RPMI7951 (cell line): ENCODE measurements at regions not wholly inside any gene's neighbourhood (a gene's known extent, or its start where the extent isn't known, plus 50 kb on each side); places are given as distances from the start of the nearest gene placed in this dataset.
A peak's percentile ranks its signal among the peaks of the same experiment; 100 is the strongest.
"Not testable (repeated sequence)": the region's sequence is repeated elsewhere in the genome, so short reads cannot be mapped to it uniquely, and the experiment has no call there.

Experiments
- DNase-seq: peaks from one replicate; pipeline ENCODE4 v3.0.0-alpha.2; 2012; ENCODE audit warnings: low read depth

DNA sequence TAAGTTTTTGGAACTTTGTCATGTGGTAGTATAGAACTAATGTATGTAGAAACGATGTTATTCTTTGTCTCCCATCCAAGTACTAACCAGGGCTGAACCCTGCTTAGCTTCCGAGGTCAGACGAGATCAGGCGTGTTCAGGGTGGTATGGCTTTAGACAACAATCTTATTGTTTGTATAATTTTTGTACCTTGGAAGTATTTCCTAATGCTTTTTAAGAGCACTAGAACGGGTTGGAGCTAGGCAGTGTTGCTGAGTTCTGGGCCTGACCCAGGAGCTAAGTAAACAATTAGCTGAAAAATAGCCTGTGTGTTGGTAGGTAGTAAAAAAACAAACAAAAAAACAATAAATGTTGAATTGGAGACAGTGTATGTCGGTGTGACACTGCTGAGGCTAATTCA is 244.3 kb downstream of the EMP1 start:
- DNase-seq: no peak

DNA sequence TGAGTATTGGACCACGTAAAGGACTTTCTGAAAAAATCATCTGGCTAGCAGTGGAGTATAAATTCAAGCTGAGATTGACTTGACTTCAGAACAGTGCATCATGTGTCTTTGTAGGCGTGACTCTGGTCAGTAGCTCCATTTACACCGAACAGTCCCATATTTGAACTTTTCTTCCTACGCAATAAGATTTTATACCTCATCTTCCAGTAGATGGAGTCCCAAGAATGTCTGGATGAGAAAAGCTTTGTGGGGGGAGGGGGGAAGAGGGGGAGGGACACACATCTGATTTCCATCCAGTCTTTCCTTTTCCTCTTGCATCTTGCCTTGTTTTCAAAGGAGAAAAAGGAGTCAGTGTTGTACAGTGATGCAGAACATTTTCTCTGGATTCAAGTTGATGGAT is 241.0 kb downstream of the EMP1 start:
- DNase-seq: no peak

DNA sequence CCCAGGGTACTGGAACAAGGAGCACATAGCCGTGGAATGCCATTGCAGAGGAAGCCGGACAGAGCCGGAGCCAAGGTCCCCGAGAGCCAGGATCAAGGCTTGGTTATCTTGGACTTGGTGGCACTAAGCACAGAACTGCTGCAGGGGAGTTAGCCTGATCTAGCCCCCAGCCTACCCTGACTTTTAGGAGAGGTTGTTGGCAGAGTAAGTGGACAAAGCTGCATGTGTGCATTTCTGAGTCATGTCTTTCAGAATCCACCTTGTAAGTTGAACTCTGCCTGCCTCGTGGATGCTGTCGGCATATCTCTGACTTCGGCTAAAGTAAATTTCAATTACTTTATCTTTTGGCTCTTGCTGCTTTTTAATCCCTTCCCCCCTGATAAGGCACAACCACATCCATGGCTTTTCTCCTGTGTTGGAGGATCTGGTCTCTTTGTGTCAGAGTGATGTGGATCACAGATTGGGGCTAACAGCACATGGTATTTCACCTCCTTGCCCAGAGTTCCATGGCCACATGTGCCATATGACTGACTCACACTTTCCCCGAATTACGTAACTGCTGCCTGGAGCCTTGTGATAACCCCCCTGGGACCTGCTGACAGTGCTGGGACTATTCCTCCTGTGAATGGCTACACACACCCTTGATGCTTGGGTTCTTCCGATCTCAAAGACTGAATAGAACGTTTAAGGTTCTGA is 240.3 kb downstream of the EMP1 start:
- DNase-seq: peak; percentile 71

DNA sequence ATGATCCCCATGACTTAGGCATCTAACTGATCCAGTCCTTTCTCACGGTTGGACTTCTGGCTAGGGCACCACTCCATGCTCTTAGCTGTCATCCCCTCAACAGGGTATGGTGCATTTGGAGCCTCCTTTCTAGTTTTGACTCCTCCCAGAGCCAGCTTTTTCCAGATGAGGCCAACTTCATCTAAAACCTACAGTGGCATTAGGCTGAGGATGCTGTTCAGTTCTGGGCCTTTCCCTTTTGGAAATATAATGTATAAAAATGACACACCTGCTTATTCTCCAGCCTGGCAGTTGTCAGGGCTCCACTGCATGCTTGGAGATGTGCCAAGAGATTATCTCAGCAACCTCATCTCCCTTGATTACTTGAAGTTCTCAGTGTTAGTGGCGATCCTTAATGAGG is 239.7 kb downstream of the EMP1 start:
- DNase-seq: no peak

DNA sequence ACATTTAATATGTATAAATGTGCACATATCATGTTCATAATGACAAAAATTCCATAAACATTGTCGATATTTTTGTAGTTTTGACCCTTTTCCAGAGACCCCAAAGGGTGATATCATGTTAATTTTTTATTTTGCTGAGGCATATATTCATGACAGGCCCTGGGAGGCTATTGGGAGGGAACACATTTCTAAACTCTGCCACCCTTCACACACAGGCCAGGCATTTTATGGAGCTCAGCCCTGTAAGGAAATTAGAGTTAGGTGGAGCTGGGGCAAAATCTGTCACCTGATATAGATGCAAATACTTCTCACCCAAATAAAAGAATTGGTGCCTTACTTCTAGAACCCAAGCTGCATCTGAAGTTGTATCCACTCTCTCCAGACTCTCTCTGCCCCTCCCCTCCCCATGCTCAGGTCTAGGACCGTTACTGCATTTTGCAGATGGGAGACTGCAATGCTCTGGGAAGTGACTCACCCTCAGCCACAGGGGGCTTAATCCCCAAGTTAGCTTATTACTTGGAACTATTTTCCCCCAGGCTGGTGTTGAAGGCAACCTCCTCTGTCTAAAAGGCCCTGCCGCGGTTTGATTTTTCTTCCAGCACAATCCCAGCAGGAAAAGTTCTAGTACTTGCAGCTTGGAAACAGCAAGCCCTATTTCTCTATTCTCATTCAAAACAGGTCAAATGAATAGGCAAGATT is 238.9 kb downstream of the EMP1 start:
- DNase-seq: peak; percentile 41

DNA sequence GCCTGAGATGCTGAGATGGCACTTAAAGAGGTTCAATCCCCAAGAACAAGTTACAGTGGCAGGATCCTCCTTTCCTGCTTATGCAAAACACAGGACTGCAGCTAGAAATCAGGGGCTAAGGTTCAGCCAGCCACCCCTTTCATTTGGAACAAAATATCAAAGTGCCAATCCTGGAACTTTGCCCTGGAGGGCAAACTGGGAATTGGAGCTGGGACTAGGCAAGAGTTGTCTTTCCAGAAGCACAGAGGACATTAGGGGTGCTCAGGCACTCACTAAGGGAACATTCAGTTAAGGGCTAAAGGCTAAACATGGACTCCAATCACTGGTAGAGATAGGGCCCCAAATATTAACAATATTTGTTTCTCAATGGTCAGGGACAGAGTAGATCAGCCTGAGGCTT is 237.2 kb downstream of the EMP1 start:
- DNase-seq: no peak

DNA sequence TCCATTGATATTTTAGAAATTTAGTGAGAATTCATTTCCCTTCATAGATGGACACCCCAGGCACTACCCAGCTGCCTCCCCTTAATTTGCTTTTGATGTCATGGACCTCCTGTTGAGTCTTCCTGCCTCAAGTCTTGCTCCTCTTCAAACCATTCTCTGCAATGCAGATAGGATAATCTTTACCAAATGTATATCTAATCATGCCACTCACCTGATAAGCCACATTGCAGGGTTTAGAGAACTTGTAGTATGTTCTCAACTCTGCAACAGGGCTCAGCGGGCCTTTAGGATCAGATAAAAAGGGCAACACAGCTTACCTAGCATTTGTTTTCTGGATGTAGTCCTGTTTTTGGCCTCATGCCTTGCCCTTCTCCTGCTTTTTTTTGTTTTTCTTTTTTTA is 234.5 kb downstream of the EMP1 start:
- no peak for DNase-seq

DNA sequence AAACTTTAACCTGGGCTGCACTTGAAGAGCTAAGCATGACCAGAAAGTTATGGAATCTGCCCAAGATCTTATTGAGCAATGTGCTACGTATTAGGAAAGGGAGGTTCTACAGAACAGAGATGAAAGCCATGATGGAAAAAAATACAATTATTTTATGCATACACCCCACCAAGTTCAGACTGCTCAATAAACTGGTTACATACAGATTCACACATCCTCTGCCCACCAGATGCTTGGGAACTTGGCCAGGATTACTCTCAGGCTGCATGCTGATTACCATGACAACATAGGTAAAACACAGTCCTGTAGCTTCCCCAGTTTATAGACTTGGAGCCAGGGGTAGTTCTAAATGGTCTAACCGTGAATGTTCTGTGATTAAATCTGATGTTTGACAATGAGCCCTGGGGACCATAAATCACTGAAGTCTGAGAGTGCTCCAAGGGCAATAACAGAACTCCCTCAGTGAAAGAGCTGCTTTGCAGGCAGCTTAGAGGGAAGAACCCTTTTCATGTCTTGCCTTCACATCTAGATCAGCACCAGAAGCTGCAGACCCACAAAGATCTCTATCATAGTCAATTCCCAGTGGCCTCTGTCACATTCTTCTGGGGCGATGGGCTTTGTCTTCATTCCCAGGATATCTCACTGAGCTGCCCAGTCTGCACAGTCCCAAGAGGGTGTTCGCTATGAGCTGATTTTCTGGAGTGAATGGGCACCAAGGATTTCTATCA is 232.2 kb downstream of the EMP1 start:
- DNase-seq: peak; percentile 38

DNA sequence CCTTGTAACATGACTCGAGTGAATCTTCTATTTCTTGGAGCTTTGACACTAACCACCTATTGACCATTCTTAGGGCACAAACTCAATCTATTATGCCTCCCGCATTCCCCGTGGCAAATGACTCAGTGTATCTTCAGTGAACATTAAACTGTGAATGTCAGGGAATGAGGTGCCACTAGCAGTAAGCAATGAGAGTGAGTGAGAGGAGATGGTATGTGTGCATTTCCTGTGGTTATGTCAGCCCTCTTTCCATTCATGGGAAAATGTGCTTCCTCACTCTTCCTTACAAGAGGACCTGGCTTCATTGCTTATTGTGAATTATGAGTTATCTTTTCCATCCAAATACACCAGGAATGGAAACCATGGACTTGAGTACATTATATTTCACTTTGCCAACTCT is 229.2 kb downstream of the EMP1 start:
- peak; percentile 63 for DNase-seq

DNA sequence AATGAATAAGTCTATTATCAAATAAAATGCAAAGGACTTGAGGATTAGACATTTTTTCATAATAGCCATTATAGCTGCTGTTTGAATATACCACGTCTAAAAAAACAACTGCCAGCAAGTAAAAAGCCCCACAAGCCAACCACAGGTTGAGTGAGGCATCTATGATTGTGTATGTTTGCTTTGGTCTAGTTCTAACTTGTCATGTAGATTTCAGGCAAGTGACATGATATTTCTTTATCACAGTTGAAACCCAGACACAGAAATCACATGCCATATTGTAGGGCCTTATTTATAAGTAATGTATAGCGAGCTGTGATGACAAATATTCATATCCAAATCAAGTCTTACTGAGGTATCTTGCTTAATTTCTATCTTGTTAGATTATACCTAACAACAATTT is 225.8 kb downstream of the EMP1 start:
- no peak for DNase-seq

DNA sequence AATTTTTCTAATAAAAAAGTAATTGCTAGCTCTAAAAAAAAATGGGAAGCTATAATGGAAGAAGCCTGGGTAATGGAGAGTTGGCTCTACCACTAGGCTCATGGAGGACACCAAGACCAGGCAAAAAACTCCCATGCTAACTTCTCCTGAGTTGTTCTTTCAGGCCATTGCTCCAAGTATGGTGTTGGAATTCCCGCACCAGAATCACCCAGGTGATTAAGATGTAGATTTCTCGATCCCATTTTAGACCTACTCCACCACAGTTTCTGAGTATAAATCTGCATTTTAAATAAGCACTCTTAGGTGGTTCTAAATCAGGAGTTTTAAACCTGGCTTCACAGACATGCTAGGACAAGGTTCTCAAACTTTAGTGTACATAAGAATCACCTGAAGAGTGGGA is 221.0 kb downstream of the EMP1 start:
- no peak for DNase-seq

DNA sequence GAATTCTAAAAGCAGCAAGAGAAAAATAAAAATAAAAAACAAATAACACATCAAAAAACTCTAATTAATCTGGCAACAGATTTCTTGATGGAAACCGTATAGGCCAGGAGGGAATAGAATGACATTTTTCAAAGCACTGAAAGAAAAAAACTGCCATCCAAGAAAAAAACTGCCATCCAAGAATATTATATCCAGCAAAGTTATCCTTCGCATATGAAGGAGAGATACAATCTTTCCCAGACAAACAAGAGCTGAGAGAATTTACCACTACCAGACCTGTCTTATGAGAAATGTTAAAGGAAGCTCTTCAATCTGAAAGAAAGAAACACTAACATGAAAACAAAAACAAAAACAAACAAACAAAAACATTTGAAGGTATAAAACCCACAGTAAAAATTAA is 214.8 kb downstream of the EMP1 start:
- no peak for DNase-seq

DNA sequence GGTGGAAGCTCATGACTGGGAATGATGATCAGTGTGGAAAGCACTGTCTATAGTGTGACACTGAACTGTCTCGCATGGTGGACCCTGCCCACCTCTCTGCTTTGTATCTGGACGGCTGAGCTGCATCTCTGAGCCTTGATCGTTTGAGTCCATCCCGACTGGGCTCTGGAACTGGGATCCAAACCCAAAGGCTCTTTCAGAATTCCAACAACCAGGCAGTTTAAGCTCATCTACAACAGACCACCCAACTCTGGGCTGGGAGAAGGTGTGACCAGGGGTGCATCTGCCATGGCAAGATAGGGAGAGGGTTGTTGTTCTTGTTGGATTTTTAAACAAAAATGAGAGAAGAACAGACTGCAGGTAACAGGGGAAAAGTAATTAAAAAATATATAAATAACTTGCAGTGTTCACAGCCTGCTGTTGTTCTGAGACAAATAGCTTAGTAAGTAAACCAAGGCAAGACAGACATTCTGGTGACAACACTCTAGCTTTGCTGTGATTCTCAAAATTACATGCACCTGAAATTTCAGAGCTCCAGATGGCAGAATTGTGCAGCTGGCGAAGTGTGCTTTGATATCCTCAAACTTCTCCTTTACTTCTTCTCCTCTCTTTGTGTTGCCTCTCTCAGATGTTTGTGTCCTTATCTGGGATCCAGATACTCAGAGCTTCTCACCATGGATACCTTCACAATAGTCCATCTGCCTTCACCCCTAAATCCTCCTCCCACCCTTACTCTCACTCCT is 209.6 kb downstream of the EMP1 start:
- no peak for DNase-seq

DNA sequence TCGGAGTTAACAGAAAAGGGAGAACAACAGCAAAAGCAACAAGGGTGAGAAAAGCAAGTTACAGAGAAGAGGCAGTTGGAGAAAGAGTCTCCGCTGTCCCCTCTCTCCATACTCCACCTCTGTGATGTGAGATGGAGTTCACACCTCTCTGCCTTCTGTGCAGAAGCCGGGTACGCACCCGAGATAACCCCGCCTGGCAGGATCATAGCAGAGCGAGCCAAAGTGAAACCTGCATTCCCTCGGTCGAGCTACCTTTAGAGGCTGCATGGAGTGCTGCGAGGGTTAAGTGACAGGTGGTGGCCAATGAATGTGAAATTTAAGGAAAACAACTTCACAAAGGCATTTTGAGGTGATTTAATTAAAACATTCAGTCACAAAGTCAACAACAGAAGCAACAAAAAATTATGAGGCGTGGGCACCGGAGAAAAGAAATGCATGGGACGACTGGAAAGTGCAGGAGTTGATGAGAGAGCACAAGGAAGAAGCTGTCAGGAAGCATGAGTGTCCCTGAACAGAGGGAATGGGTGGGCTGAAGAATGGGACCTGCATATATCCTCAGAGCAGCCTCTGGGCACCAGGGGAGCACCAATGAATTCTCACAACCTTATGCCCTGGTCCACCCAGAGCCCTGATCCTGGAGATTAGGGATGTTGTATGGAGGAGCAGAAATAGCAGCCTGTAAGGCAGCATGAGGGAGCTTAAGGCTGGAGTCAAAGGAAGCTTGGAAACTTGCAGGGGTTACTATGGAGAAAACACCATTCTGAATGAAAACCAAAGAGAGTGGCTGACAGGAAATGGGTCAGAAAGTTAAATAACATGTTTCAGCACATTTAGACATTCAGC is 208.3 kb downstream of the EMP1 start:
- DNase-seq: no peak

DNA sequence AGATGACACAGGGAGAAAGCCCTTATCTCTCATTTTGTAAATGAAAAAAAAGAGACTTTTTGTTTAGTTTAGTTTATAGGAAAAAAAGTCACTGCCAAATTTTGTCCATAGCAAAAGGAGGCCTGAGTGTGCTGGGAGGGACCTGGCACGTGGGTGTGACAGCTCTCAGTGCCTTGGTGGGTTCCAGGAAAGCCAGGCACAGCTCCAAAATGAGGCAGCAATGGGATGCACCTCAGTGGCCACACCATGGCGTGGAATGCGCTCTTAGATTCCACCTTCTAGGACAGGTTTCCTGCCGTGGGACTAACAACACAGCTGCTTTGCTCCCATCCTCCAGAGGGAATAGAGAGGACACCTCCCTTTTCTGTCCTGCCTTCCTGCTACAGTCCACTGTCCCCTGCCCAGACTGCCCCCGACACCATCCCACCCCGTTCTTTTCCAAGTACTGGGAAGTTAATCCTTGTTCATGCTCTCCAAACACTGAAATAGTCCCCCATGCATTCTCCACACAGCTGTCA is 207.6 kb downstream of the EMP1 start:
- DNase-seq: no peak

DNA sequence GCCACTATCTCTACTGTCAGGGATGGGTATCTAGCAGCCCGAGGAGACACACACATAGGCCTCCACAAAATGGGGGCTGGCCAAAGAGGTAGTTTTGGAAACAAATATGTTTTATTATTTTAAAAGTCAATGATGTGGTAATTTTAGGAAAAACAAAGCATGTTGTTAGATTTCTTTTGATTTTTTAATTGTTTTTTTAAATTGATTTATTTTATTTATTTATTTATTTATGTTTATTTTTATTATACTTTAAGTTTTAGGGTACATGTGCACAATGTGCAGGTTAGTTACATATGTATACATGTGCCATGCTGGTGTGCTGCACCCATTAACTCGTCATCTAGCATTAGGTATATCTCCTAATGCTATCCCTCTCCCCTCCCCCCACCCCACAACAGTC is 194.8 kb downstream of the EMP1 start:
- not testable (repeated sequence) for DNase-seq

DNA sequence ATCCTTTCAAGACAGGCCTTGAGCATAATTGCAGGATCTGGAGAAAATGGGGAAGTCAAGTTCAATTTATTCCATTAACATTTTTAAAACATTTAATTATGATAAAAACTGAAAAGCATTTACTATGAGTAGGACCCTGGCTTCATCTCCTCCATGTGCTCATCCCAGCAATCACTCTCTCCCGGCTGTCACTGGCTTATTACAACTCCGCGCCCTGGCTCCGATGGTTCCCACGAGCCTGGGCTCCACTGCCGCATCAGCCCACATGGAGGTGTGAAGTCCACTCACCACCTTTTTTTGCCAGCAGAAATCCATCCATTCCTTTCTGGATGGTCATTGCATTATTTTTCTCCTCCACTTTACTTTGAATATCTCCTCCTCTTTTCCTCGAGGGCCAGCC is 194.4 kb downstream of the EMP1 start:
- DNase-seq: no peak

DNA sequence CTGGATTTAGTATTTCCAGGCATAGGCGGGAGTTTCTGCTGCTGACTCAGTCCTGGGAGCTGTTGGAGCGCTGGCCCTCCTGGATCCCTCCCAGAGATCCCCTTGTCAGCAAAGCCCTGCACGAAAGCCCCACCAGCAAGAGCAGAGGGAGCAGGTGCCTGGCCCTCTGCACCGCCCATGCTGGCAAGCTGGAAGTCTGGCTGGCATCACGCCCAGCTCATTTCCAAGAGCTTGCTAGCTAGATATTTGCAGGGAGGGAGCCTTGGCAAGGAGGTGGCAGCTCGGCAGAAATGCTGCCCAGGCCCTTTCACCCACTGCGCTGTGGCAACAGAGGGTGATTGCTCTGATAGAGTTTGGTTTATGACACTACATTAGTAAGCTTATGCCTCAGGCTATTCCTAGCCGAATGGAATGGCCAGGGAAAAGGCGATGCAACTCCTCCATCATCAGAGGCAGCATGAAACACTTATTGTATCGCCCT is 193.9 kb downstream of the EMP1 start:
- peak; percentile 92 for DNase-seq

DNA sequence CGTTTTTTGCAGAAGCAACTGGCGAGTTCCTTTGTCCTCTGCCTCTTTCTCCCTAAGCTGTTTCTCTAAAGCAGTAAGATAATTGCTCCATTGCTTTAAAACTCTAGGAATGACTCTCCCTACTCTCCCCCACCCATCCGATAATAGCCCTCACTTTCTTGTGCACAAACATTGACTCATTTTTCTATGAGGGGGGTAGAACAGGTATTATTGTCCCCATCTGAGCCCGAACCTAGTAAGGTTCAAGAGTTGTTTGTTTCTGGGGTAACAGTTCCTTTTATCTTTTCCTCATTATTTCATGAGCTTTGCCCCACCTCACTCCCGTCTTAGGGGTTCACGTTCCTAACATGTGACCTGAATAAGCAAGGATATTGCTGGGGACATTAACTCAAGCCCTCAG is 190.6 kb downstream of the EMP1 start:
- DNase-seq: no peak

DNA sequence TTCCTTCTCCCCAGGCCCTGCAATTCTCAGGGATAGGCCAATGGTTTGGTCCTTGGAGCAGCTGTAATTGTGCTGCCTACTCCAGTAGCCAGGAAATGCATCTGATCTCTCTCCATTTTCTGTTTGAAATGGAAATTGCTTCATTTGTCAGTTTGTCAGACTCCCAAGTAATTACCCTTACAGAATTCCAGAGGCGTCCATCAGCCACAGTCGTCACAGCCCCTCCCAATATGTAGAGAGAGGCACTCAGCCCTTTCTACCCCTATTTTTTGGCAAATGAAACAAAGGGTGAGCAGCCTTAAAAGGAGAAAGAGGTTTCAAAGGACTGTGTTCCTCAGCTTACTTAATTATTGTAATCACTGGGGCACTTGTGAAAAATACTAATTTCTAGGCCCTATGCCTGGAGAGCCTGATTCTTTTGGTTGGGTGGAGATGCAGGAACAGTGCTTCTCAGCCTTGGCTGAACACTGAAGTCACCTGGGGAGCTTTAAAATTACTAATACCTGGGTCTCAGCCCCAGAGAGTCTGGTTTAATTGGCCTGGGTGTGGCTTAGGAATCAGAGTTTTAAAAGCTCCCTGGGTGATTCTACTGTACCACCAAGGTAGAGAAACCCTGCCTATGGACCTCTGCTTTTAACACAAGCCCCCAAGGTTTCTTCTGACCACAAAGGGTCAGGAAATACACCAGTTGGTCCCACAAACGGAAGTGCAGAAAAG is 190.0 kb downstream of the EMP1 start:
- no peak for DNase-seq
